UCSD-AML1 (cell line): ENCODE measurements at regions not wholly inside any gene's neighbourhood (a gene's known extent, or its start where the extent isn't known, plus 50 kb on each side); places are given as distances from the start of the nearest gene placed in this dataset.
"Not testable (repeated sequence)": the region's sequence is repeated elsewhere in the genome, so short reads cannot be mapped to it uniquely, and the experiment has no call there.

Experiments used
- DNase-seq: peaks from one replicate; lab custom pipeline; 2025; ENCODE audit not compliant: unreplicated experiment; lab: John Stamatoyannopoulos, UW

DNA sequence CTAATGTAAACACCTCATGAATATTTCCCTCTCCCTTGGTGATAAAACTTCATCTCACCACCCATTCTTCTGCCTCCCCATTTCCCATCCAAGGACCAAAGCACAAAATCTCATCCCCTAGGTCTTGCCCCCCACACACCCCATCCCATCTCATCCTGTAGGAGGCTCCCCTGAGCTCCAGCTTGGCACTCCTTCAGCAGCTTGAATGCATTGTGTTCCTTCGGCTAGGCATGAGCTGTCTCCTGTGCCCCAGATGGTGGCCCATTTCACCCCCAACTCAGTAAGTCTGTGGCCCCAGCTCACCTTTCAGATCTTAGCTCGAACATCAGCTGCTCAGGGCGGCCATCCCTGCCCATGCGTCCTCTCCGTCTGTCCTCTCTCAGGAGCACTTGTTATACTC lies 203.6 kb upstream of the NR2F2 start:
- DNase-seq, result no peak

DNA sequence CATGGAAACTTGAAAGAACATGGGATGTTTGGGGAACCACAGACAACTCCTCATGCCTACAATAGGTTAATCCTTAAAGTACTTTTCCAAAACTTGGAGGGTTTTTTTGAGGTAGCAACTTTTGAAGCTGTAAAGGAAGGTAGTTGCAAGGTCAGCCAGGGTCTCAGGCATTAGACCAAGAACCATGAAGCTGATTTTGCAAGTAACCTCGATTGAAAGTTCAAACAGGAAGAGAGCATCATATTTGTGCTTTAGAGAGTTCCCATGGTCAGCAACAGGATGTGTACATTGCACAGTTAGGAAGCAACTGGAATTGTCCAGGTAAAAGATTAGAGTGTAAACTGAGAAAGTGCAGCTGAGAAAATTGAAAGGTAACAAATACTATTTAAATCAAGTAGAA lies 199.8 kb upstream of the NR2F2 start:
- no peak for DNase-seq

- DNase-seq, result no peak
These were observed 198.4 kb upstream of the NR2F2 start for GRCh38 chr15:96132126-96132525.

- no peak for DNase-seq
These were observed 195.1 kb upstream of the NR2F2 start for GRCh38 chr15:96135166-96136093.

DNA sequence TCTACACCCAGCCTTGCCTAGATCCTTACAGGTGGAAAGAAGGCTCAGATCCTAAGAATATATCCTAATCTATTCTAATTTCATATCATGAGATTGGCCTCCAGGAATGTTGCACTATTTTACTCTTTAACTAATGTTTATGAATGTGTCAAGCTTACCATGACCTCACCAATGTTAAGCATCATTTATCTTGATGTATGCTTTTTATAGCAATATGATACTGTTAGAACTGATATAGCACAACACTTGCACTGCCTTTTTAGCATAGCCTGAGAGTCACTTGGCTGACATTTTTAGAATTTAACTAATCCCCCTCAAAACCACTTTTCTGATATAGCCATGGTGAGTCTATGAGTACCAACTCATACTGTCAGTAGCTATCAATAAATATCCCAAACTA lies 191.5 kb upstream of the NR2F2 start:
- DNase-seq, result no peak

GRCh38 chr15:96142498-96142897 lies 188.0 kb upstream of the NR2F2 start:
- no peak for DNase-seq

DNA sequence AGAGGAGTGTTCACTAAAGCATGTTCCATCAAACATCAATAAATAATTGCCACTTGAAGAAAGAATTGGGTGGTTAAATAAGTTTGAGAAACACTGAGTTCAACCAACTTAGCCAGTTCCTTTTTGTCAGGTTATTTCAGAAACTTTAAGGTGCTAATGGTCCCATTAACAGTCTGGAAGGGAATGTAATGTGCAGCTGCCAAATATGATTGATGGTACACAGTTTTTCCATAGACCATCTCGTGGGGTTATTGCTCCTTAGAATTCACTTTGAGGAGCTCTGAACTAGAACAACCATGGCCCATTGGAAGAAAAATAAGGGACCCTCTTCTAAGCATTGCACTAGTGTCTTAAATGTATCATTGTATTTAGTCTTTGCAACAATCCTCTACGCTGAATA lies 185.8 kb upstream of the NR2F2 start:
- DNase-seq, result no peak

DNA sequence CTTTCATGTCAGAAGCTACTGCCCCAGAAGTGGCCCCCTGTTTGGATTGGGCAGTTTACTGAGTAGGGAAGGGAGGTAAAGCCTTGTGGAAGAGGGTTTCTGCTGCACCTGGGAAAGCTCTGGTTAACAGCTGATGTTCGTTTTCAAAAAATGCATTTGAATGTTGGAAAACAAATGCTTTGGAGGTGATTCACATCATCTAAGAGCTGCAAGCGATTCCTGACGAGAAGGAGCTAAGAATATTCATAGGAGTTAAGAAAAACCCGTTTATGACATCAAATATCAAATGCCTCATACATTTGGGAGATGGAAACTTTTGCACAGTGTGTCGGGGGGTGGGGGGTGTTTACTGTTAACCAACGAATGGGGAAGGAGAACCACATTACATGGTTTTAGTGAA lies 183.8 kb upstream of the NR2F2 start:
- no peak for DNase-seq

DNA sequence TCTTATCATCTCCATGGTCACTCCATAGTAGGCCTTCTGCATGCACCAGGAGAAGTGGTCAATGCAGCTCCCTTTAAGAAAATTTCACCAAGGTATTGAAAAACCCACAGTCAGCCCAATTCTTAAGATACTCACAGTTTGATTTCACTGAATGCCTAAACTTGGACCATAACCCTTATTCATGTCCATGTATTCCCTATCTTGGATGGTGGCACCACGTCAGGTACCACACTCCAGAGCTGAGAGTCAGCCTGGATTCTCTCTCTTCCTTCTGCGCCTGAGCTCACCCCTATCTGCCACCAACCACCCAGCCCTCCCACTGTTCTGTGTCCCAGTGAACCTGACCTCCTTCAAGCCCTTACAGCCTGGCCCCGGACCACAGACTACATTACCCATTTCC lies 183.2 kb upstream of the NR2F2 start:
- no peak for DNase-seq

DNA sequence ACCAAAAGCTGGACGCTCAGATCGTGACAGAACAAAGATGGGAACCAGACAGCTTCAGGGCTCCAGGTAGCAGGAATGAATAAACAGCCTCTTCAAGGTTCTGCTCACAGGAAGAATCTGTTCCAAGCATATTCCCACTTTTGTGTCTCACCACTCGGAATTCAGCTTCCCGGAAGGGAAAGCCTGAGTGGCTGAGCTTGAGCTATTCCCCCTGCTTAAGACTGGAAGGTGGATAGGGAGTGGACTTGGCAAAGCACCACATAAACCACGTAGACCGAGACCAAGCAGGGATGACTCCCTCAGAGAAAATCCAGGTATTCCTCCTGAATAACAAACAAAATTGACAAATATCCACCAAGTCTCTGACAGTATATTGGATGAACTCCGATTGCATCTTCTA lies 180.2 kb upstream of the NR2F2 start:
- DNase-seq, result no peak

DNA sequence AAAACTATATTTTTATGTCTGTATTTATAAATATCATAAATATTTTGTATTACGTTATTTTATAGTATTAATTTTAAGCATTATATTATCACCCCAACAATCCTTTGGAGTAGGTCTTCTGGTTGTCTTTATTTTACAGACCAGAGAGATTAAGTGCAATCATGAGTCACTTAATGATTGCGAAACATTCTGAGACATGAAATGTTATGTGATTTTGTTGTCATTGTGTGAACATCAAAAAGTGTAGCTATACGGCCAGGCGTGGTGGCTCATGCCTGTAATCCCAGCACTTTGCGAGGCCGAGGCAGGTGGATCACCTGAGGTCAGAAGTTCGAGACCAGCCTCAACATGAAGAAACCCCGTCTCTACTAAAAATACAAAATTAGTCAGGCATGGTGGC lies 178.8 kb upstream of the NR2F2 start:
- DNase-seq, result not testable (repeated sequence)

- no peak for DNase-seq
These were observed 176.6 kb upstream of the NR2F2 start for GRCh38 chr15:96153929-96154328.

GRCh38 chr15:96158938-96159337 lies 171.6 kb upstream of the NR2F2 start:
- DNase-seq, result no peak

DNA sequence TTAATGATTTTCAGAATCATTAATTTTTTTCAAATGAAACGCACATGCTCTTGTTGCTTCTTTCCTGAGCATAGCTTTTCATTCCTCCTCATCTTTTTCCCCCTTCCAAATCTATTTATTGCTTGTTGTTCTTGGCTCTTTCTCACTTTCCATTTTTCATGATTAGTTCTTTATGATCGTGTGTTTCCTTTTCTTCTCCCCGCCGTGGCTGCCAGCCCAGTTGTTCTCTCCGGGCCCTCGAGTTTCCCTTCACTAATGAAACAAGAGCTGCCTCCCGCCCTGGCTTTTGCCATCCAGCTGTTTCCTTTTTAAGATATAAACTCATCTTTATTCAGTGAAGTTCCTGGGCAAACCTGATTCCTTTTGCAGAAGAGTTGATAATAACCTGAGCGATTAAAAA lies 170.2 kb upstream of the NR2F2 start:
- no peak for DNase-seq

- no peak for DNase-seq
These were observed 169.7 kb upstream of the NR2F2 start for GRCh38 chr15:96160800-96161199.

DNA sequence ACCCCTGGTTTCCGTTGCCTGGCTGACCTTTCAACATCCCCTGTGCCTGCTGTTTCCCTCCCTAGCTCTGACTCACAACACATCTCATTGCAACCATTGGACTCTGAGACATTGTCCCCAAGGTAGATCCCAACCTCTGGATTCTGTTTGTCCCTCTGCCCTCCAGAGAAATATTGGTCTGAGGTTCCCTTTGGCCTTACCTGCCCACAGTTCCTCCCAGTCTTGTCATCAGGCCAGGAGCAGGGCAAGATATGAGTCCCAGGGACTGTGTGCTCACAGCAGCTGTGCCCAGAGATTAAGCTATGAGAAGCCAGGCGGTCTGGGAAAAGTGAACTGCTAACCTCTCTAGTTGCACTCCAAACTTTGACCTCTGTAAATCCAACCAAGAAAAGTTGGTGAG lies 168.2 kb upstream of the NR2F2 start:
- DNase-seq, result no peak

- no peak for DNase-seq
These were observed 165.4 kb upstream of the NR2F2 start for GRCh38 chr15:96165081-96165480.

GRCh38 chr15:96165775-96166174 lies 164.7 kb upstream of the NR2F2 start:
- DNase-seq, result no peak

- no peak for DNase-seq
These were observed 164.0 kb upstream of the NR2F2 start for GRCh38 chr15:96166223-96167200.

DNA sequence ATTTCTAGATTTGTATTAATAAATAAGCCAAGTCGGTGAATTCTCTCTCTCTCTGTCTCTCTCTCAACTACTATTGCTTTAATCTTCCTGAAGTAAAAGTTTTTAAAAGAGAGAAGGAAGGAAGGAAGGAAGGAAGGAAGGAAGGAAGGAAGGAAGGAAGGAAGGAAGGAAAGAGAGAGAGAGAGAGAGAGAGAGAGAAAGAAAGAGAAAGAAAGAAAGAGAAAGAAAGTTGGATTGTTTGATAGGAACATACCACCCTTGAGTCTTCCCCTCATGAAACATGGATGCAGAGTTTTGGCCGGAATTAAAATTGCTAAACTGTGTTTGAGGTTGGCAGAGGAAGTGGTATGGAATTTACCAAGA lies 159.9 kb upstream of the NR2F2 start:
- DNase-seq, result not testable (repeated sequence)

- no peak for DNase-seq
These were observed 159.3 kb upstream of the NR2F2 start for GRCh38 chr15:96170979-96171739.
